Globus pallidus (tissue), 1 donor: ENCODE measurements at regions not wholly inside any gene's neighbourhood (a gene's known extent, or its start where the extent isn't known, plus 50 kb on each side); places are given as distances from the start of the nearest gene placed in this dataset.

Experiments used
- DNase-seq: peaks from one replicate; pipeline ENCODE4 v3.0.0-alpha.2; 2015; ENCODE audit warnings: low spot score

DNA sequence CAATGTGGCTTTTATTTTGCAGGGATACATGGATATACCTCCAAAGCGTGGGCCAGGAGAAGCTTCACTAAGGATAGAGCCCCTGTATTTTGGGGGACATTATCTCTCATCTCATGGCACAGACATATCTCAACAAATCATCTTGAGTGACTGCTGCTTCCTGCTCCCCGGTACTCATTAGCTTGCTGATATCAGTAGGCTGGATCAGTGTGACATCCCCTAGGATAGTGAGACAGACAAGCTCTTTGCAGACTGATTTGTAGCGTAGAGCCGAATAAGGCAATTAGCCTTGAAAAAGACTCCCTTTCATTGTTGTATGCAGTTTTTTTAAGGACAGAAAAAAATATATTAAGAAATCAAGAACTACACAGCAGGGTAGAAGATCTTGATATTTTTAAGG is 237.7 kb upstream of the CDH9 start:
- no peak for DNase-seq

DNA sequence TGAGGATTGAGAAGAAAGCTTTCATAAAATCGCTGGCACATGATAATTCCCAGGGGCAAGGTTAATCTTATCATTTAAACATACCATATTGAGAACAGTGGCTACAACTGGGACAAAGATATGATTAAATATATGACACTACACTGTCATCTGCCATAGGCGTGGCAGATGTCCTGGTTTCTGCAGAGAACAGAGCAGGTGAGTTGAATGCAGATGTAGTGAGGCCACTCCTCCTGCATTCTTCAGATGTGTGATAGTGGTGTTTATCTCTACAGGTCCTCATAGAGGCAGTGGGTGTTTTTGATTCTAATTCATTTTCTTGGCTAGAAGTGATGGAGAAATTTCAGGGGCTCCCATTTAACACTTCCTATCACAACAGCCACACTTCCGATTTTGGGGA is 237.0 kb upstream of the CDH9 start:
- no peak for DNase-seq

DNA sequence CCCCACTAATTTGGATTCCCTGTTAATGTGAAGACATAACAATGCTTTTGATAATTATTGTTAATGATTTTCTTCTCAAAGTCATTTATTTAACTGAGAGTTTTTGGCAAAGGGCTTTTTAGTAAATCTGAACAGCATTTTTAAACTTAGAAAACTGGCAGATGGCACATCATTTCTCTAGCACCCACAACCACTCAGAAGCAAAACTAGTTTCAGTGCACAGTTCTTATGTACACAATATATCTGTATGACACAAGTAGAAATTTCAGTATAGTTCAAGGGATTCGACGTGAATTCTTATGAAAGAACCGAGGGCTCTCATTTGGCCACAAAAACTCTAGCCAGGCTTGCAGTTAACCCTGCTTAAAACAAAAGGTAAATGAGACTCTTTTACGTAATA is 231.4 kb upstream of the CDH9 start:
- no peak for DNase-seq

GRCh38 chr5:27267209-27267824 is 228.9 kb upstream of the CDH9 start:
- no peak for DNase-seq

- DNase-seq = no peak
Observed at GRCh38 chr5:27266184-27266583, 227.8 kb upstream of the CDH9 start.

DNA sequence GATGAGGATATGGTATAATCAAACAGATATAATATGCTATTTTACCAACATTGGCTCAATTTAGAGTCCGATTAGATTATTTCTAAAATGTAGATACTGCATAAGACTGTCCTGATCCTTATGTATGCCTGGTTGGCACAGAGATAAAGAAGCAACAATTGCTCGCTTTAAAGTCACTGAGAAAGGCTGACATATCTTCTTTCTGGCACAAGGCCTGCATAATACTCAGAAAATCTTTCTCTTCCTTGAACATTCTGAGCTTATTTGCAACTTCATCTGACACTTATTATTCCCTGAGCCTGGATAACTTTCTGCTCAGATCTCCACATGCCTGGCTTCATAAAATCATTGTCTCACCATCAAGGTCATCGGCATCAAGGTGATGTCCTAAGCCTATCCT is 219.3 kb upstream of the CDH9 start:
- no peak for DNase-seq

- DNase-seq = no peak
Observed at GRCh38 chr5:27252911-27253310, 214.5 kb upstream of the CDH9 start.

DNA sequence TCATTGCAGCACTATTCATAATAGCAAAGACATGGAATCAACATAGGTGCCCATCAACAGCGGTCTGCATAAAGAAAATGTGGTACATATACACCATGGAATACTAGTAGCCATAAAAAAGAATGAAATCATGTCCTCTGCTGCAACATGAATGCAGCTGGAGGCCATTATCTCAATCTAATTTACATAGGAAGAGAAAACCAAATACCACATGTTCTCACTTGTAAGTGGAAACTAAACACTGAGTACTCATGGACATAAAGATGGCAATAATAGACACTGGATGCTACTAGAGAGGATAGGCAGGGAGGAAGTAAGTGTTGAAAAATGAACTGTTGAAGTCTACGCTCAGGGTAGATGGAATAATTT is 203.9 kb upstream of the CDH9 start:
- no peak for DNase-seq

DNA sequence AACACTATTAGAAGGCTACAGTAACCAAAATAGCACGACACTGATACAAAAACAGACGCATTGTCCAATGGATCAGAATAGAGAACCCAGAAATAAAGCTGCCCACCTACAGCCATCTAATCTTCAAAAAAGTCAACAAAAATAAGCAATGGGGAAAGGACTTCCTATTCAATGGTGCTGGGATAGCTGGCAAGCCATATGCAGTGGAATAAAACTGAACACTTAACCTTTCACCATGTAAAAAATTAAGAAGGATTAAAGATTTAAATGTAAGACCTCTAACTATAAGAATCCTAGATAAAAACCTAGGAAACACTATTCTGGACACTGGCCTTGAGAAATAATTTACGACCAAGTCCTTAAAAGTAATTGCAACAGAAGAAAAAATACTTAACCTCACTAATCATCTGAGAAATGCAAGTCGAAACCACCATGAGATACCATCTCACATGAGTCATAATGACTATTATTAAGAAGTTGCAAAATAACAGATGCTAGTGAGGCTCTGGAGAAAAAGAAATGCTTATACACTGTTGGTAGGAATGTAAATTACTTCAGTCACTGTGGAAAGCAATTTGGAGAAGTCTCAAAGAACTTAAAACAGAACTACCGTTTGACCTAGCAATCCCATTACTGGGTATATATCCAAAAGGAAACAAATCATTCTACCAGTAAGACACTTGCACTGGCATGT is 203.3 kb upstream of the CDH9 start:
- DNase-seq = no peak

DNA sequence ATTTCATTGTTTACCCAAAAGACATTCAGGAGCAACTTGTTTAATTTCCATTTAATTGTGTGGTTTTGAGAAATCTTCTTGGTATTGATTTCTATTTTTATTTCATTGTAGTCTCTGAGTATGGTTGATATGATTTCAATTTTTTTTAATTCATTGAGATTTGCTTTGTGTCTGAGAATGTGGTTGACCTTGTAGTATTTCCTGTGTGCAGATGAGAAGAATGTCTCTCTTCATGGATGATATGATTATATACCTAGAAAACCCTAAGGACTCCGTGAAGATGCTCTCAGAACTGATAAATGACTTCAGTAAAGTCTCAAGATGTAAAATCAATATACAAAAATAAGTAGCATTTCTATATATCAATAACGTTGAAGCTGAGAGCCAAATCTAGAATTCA is 202.4 kb upstream of the CDH9 start:
- no peak for DNase-seq

GRCh38 chr5:27234916-27235315 is 196.5 kb upstream of the CDH9 start:
- no peak for DNase-seq

- DNase-seq = no peak
Observed at GRCh38 chr5:27221410-27221809, 183.0 kb upstream of the CDH9 start.

DNA sequence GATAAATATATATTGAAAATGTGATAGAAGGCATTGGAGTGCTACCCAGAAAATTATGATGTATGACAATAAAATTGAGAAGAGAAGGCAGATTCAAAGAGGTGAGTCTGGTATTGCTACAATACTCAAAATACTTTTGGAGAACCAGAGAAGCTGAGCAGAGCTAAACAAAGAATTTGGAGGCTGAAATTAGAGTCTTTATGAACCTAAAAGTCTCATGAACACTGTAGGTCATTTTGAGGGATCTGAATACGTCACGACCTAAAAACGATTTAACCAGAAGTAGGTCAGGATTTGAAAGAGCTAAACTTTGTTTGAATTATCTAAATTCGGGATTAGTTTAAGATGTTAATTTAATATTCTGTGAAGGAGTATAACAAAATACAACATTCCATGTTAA is 182.4 kb upstream of the CDH9 start:
- DNase-seq = no peak

DNA sequence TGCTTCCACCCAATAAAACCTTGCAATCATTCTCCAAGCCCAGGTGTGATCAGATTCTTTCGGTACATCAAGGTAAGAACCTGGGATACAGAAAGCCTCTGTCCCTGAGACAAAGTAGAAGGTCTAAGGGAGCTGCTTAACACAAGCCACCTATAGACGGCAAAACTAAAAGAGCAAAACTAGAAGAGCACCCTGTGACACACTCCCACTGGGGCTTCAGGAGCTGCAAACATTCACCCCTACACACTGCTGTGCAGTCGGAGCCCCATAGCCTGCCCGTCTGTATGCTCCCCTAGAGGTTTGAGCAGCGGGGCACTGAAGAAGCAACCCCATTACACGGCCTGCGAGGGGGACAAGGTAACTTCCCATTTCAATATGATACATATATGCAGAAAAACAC is 179.6 kb upstream of the CDH9 start:
- DNase-seq = no peak

DNA sequence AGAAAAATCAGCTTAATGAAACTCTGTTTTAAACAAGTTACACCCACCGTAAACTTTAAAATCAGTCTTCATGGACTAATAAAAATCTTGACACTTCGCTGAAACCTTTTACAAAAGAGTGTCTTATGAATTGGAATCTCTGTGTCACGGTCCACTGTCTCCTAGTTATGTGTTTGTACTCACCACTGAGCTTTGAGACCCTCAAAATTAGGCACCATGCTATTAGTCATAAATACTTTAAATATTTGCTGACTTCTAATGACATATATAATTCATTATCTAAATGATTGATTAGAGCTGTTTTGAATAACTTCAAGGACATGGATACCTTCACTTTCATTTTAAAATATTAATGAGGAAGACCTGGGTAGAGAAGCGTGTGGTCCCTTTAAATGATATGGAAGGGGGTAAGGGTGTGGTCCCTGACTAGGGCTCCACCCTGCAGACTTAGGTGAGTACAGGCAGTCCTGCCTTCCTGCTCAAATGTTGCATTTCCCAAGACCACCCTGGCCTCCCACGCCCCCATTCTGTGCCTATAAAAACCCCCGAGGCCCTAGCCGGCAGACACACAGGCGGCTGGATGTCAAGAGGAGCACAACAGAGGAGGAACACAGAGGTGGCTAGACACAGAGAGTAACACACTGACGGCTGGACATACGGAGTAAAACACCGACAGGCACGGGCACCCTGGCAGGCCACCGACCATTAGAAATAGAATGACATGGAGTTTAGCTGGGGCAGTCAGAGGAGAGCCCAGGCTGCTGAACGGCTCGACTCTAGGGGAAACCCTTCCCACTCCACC is 179.0 kb upstream of the CDH9 start:
- DNase-seq = no peak

GRCh38 chr5:27216367-27216950 is 178.1 kb upstream of the CDH9 start:
- DNase-seq = no peak

GRCh38 chr5:27208051-27208450 is 169.7 kb upstream of the CDH9 start:
- no peak for DNase-seq

DNA sequence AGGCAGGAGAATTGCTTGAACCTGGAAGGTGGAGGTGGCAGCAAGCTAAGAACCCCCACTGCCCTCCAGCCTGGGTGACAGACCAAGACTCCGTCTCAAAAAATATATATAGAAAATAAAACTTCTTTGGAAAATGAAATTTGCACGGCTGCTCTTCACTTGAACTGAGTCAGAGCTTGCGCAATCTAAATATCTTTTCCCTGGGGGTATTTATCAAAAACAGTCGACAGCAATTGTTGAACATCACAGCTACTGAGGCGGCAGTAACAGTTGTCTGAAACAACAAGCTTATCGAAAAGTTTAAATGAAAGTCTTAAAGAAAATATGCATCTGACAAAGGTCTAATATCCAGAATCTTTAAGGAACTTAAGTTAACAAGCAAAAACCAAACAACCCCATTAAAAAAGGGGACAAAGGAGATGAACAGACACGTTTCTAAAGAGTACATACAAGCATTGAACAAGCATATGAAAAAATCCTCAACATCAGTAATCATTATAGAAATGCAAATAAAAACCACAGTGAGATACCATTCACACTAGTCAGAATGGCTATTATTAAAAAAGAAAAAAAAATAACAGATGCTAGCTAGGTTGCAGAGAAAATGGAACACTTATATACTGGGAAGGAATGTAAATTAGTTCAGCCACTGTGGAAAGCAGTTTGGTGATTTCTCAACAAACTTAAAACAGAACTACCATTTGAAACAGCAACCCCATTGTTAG is 153.6 kb upstream of the CDH9 start:
- DNase-seq = no peak

DNA sequence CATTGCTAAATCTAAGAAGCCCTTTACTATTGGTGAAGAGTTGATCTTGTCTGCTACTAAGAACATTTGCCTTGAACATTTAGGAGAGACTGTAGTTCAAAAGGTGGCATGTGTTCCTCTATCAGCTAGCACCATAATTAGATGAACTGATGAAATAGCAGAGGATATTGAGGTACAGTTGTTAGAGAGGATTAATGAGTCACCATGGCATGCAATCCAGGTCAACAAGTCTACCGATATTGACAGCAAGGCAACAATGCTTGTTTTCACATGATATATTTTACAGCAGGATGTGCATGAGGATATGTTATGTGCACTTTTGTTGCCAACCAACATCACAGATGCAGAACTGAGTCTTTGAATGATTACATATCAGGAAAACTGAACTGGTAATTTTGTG is 134.3 kb upstream of the CDH9 start:
- no peak for DNase-seq

DNA sequence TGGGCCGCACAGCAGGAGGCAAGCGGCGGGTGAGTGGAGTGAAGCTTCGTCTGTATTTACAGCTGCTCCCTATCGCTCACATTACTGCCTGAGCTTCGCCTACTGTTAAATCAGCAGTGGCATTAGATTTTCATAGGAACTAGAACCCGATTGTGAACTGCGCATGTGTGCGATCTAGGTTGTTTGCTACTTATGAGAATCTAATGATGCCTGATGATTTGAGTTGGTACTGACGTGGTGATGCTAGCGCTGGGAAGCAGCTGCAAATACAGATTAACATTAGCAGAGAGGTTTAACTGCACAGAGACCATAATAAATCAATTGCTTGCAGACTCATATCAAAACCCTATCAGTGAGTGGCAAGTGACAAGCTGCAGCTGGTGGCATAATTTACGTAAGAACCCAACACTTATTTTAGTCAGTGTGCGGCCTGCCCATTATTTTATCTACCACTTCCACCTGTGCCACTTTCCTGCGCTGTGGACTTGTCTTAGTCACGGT is 133.4 kb upstream of the CDH9 start:
- no peak for DNase-seq

DNA sequence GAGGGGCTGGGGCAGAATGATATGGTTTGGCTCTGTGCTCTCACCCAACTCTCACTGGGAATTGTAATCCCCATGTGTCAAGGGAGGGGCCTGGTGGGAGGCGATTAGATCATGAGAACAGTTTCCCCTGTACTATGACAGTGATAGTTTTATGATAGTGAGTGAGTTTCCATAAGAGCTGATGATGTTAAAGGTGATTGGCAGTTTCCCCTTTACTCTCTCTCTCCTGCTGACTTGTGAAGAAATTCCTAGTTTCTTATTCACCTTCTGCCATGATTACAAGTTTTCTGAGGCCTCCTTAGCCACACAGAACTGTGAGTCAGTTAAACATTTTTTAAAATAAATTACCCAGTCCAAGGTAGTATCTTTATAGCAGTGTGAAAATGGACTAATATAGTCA is 120.4 kb upstream of the CDH9 start:
- no peak for DNase-seq

DNA sequence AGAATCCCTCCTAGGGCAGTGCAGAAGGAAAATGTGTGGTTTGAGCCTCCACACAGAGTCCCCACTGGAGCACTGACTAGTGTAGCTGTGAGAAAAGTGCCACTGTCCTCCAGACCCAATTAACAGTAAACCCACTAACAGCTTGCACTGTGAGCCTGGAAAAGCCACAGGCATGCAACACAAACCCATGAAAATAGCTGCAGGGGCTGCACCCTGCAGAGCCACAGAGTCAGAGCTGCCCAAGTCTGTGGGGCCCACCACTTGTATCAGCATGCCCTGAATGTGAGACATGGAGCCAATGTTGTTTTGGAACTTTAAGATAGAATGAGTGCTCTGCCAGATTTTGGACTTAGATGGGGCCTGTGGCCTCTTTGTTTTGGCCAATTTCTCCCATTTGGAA is 119.8 kb upstream of the CDH9 start:
- no peak for DNase-seq
